ENCODE measurements at regions not wholly inside any gene's neighbourhood (a gene's known extent, or its start where the extent isn't known, plus 50 kb on each side); places are given as distances from the start of the nearest gene placed in this dataset.

DNA sequence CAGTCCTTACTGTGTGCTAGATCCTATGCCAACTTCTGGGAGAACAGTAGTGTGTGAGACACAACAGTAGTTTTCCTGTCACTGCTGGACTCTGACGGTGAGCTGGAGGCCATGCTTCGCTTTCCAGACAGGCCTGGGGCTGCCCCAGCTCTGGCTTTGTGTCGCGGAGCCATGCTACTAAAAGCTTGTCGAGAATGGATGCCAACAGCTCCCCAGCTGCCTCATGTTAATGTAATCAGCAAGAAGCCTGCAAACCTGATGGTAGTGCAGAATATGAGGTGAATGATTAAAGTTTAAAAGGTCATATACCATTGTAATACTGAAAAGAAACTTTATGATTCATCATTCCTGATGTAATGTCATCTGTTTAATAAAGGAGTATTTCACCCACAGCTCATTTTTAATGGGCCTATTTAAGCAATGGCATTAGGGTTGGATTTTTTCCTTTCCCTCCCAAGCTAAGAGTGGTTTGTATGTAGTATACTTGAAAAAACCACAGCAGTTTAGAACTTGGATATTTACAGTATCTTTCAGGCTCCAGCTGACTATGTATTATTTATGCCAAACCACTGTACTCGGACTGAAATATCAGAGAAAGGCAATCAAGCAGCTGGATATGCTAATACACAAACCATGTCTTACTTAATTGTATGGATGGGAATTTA, 343.0 kb downstream of the NUF2 start:
- TF ChIP-seq, protein P1, sequence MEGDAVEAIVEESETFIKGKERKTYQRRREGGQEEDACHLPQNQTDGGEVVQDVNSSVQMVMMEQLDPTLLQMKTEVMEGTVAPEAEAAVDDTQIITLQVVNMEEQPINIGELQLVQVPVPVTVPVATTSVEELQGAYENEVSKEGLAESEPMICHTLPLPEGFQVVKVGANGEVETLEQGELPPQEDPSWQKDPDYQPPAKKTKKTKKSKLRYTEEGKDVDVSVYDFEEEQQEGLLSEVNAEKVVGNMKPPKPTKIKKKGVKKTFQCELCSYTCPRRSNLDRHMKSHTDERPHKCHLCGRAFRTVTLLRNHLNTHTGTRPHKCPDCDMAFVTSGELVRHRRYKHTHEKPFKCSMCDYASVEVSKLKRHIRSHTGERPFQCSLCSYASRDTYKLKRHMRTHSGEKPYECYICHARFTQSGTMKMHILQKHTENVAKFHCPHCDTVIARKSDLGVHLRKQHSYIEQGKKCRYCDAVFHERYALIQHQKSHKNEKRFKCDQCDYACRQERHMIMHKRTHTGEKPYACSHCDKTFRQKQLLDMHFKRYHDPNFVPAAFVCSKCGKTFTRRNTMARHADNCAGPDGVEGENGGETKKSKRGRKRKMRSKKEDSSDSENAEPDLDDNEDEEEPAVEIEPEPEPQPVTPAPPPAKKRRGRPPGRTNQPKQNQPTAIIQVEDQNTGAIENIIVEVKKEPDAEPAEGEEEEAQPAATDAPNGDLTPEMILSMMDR (IDR thresholded peaks at IDR 0.05), result no peak
- TF ChIP-seq POLR2A (IDR thresholded peaks at IDR 0.05), result no peak
